Chondrocyte (in vitro differentiated cells): ENCODE measurements at regions not wholly inside any gene's neighbourhood (a gene's known extent, or its start where the extent isn't known, plus 50 kb on each side); places are given as distances from the start of the nearest gene placed in this dataset.

Source experiments
- DNase-seq: peaks from one replicate; pipeline ENCODE4 v3.0.0; 2021; ENCODE audit warnings: mixed read lengths, low spot score
- H3K27ac Mint-ChIP-seq: one replicate; pipeline ENCODE4 v1.8.0; 2021; ENCODE audit warnings: mild to moderate bottlenecking, moderate library complexity, mixed read lengths; ENCODE audit not compliant: unreplicated experiment
- H3K27me3 Mint-ChIP-seq: 2 replicates; pipeline ENCODE4 v1.8.0; 2021; ENCODE audit warnings: low read depth, mixed read lengths
- H3K36me3 Mint-ChIP-seq: 2 replicates; pipeline ENCODE4 v1.8.0; 2021; ENCODE audit warnings: low read depth, mixed read lengths
- H3K4me1 Mint-ChIP-seq: 2 replicates; pipeline ENCODE4 v1.8.0; 2021; ENCODE audit warnings: low read depth, mild to moderate bottlenecking, mixed read lengths
- H3K4me3 Mint-ChIP-seq: one replicate; pipeline ENCODE4 v1.8.0; 2021; ENCODE audit warnings: mild to moderate bottlenecking, moderate library complexity, mixed read lengths; ENCODE audit not compliant: unreplicated experiment
- H3K9me3 Mint-ChIP-seq: 2 replicates; pipeline ENCODE4 v1.8.0; 2021; ENCODE audit warnings: low read depth, mixed read lengths
- TF ChIP-seq, protein P1 (sequence below): fragments of 200-600 bp; sonication (generic); IDR thresholded peaks from 2 replicates; pipeline ENCODE4 v1.5.0; 2021; ENCODE audit warnings: antibody characterized with exemption, mild to moderate bottlenecking, moderate library complexity

DNA sequence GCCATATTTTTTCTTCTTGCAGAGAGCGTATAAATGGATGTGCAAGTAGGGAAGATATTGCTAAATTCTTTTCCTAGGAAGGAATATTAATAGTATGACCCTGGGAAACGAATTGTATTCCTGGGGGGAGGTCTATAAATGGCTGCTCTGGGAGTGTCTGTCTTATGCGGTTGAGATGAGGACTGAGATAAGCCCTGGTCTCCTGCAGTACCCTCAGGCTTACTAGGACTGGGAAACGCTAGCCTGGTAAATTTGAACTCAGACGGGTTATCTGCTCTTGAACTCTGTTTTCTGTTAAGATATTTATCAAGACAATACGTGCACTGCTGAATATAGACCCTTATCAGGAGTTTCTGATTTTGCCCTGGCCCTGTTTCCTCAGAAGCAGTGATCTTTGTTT, 1126.4 kb upstream of the C9orf72 start:
- no peak overlapping the region for H3K27ac Mint-ChIP-seq
- DNase-seq = no peak
- TF ChIP-seq, protein P1, sequence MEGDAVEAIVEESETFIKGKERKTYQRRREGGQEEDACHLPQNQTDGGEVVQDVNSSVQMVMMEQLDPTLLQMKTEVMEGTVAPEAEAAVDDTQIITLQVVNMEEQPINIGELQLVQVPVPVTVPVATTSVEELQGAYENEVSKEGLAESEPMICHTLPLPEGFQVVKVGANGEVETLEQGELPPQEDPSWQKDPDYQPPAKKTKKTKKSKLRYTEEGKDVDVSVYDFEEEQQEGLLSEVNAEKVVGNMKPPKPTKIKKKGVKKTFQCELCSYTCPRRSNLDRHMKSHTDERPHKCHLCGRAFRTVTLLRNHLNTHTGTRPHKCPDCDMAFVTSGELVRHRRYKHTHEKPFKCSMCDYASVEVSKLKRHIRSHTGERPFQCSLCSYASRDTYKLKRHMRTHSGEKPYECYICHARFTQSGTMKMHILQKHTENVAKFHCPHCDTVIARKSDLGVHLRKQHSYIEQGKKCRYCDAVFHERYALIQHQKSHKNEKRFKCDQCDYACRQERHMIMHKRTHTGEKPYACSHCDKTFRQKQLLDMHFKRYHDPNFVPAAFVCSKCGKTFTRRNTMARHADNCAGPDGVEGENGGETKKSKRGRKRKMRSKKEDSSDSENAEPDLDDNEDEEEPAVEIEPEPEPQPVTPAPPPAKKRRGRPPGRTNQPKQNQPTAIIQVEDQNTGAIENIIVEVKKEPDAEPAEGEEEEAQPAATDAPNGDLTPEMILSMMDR = no peak
- H3K9me3 Mint-ChIP-seq = peaks cover 28% of the 10 kb centered on the region
- no peaks in the 10 kb centered on the region for H3K4me1 Mint-ChIP-seq
- no peaks in the 10 kb centered on the region for H3K27me3 Mint-ChIP-seq
- H3K36me3 Mint-ChIP-seq = no peaks in the 10 kb centered on the region
- H3K4me3 Mint-ChIP-seq = no peak overlapping the region

- Mint-ChIP-seq H3K36me3 (no peaks in the 10 kb centered on the region), H3K9me3 (no peaks in the 10 kb centered on the region), H3K4me3 (no peak overlapping the region), H3K27ac (no peak overlapping the region), H3K4me1 (no peaks in the 10 kb centered on the region), H3K27me3 (peaks cover 16% of the 10 kb centered on the region)
- TF ChIP-seq, protein P1 = no peak
- no peak for DNase-seq
Measured at GRCh38 chr9:28707616-28708015, 1134.3 kb upstream of the C9orf72 start.

DNA sequence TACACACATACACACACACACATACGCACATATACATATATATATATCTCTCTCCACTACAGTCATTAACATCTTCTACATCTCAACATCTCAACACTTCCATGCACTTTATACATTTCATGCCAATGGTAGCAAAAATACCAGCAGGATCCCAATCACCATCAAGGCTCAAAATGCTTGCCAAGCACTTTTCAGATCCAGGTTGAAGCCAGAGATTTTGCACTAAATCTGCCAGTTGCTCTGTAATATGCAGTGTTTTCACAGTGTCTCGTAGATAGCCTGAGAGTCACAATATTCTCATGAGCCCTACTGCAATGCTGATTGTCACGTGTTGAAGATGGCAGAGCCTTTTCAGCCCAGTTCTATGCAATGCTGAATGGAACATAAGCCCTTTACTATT, 1140.9 kb upstream of the C9orf72 start:
- DNase-seq = no peak
- Mint-ChIP-seq H3K36me3 (no peaks in the 10 kb centered on the region), H3K9me3 (no peaks in the 10 kb centered on the region), H3K27ac (no peak overlapping the region), H3K4me3 (no peak overlapping the region), H3K4me1 (no peaks in the 10 kb centered on the region), H3K27me3 (peaks cover under 1% of the 10 kb centered on the region)
- TF ChIP-seq, protein P1 = no peak

- Mint-ChIP-seq H3K36me3 (no peaks in the 10 kb centered on the region), H3K27ac (no peak overlapping the region), H3K4me3 (no peak overlapping the region), H3K4me1 (no peaks in the 10 kb centered on the region), H3K9me3 (no peaks in the 10 kb centered on the region), H3K27me3 (no peaks in the 10 kb centered on the region)
- DNase-seq = no peak
- TF ChIP-seq, protein P1 = no peak
Measured at GRCh38 chr9:28718226-28718625, 1144.9 kb upstream of the C9orf72 start.

DNA sequence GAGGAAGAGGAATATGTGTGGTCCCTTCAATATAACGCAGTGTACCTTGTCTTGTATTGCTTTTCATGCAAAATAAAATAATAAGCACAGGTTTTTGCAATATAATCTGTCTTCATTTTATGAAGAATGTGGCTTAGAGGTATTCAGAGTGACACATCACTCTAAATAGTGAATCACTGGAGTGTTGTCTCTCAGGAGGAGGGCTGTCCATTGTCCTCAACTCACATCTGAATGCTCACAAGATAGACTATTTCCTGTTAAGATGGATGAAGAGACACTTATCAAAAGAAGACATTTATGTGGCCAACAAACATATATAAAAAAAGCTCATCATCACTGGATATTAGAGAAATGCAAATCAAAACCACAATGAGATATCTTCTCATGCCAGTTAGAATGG, 1147.5 kb upstream of the C9orf72 start:
- no peaks in the 10 kb centered on the region for H3K36me3 Mint-ChIP-seq
- H3K27me3 Mint-ChIP-seq = no peaks in the 10 kb centered on the region
- no peak for DNase-seq
- no peaks in the 10 kb centered on the region for H3K9me3 Mint-ChIP-seq
- H3K27ac Mint-ChIP-seq = no peak overlapping the region
- no peaks in the 10 kb centered on the region for H3K4me1 Mint-ChIP-seq
- H3K4me3 Mint-ChIP-seq = no peak overlapping the region
- TF ChIP-seq, protein P1 = no peak
